ENCODE measurements at regions not wholly inside any gene's neighbourhood (a gene's known extent, or its start where the extent isn't known, plus 50 kb on each side); places are given as distances from the start of the nearest gene placed in this dataset.
"Not testable (repeated sequence)": the region's sequence is repeated elsewhere in the genome, so short reads cannot be mapped to it uniquely, and the experiment has no call there.

- no peak for DNase-seq
Observed at GRCh38 chr18:21928925-21929324, 188.3 kb downstream of the MIB1 start.

GRCh38 chr18:21930177-21930576, 189.6 kb downstream of the MIB1 start:
- no peak for DNase-seq

- DNase-seq, result no peak
Observed at GRCh38 chr18:21933931-21934765, 193.6 kb downstream of the MIB1 start.

GRCh38 chr18:21934766-21935015, 194.1 kb downstream of the MIB1 start:
- no peak for DNase-seq

GRCh38 chr18:21943456-21943855, 202.9 kb downstream of the MIB1 start:
- DNase-seq, result no peak

- DNase-seq, result no peak
Observed at GRCh38 chr18:21949326-21950015, 208.9 kb downstream of the MIB1 start.

- DNase-seq, result peak; percentile 44
Observed at GRCh38 chr18:21955757-21956652, 213.4 kb upstream of the GATA6 start.

- DNase-seq, result no peak
Observed at GRCh38 chr18:21958263-21958662, 211.1 kb upstream of the GATA6 start.

GRCh38 chr18:21958707-21959450, 210.5 kb upstream of the GATA6 start:
- no peak for DNase-seq

GRCh38 chr18:21960189-21960588, 209.2 kb upstream of the GATA6 start:
- peak; percentile 43 for DNase-seq

GRCh38 chr18:21963336-21963735, 206.1 kb upstream of the GATA6 start:
- DNase-seq, result no peak

GRCh38 chr18:21968338-21968737, 201.1 kb upstream of the GATA6 start:
- no peak for DNase-seq

GRCh38 chr18:21972281-21972680, 197.1 kb upstream of the GATA6 start:
- DNase-seq, result no peak

GRCh38 chr18:21975954-21976353, 193.4 kb upstream of the GATA6 start:
- DNase-seq, result not testable (repeated sequence)

- no peak for DNase-seq
Observed at GRCh38 chr18:21978546-21979170, 190.7 kb upstream of the GATA6 start.

GRCh38 chr18:21979171-21979560, 190.2 kb upstream of the GATA6 start:
- no peak for DNase-seq

- no peak for DNase-seq
Observed at GRCh38 chr18:21979759-21980158, 189.6 kb upstream of the GATA6 start.

- no peak for DNase-seq
Observed at GRCh38 chr18:21980744-21981143, 188.6 kb upstream of the GATA6 start.

- DNase-seq, result not testable (repeated sequence)
Observed at GRCh38 chr18:21981489-21981888, 187.9 kb upstream of the GATA6 start.

GRCh38 chr18:21991081-21991534, 178.3 kb upstream of the GATA6 start:
- DNase-seq, result no peak

- no peak for DNase-seq
Observed at GRCh38 chr18:21991886-21992285, 177.5 kb upstream of the GATA6 start.

- DNase-seq, result no peak
Observed at GRCh38 chr18:21996351-21996826, 173.0 kb upstream of the GATA6 start.

Measured in fibroblast of skin of abdomen (primary cell).